Caco-2 (cell line): ENCODE measurements at regions not wholly inside any gene's neighbourhood (a gene's known extent, or its start where the extent isn't known, plus 50 kb on each side); places are given as distances from the start of the nearest gene placed in this dataset.

Experiments
- BruUV-seq: library from RNA; stranded (reverse); fragments of 400-500 nt; replicated peaks from 2 replicates; lab custom pipeline; 2021; lab: Mats Ljungman, UMichigan
- CTCF ChIA-PET: fragments of 300-600 bp; sonication (Branson Sonifier 250); formaldehyde crosslinking; loops from one replicate; lab custom pipeline; 2022; ENCODE audit warnings: antibody characterized with exemption; lab: Charles Lee
- POLR2A ChIA-PET: fragments of 300-600 bp; sonication (Branson Sonifier 250); formaldehyde crosslinking; loops from one replicate; lab custom pipeline; 2022; ENCODE audit warnings: antibody characterized with exemption; lab: Charles Lee
- DNase-seq, 2 experiments: peaks; one replicate each; pipeline versions ENCODE4 v3.0.0 to v3.0.0-alpha.2; 2020 to 2022
- H3K27me3 ChIP-seq: replicated peaks from 2 replicates; pipeline ENCODE4 v1.6.0; 2011; ENCODE audit warnings: low read length; ENCODE audit not compliant: control insufficient read depth, insufficient read depth
- H3K36me3 ChIP-seq: 2 replicates; pipeline ENCODE4 v1.5.1; 2011; ENCODE audit warnings: low read length; ENCODE audit not compliant: control insufficient read depth, insufficient read depth
- H3K4me1 ChIP-seq: fragments of 250-450 bp; sonication (Bioruptor Pico); 2 replicates; pipeline ENCODE4 v1.5.1; 2020; ENCODE audit warnings: mild to moderate bottlenecking
- H3K4me3 ChIP-seq: 2 replicates; pipeline ENCODE4 v1.5.1; 2011; ENCODE audit warnings: low read depth, mild to moderate bottlenecking, control low read depth, low read length
- H3K9me3 ChIP-seq: fragments of 250-450 bp; sonication (Bioruptor Pico); 2 replicates; pipeline ENCODE4 v1.5.1; 2020; ENCODE audit warnings: mild to moderate bottlenecking, moderate library complexity
- H3K27ac Mint-ChIP-seq: one replicate; pipeline ENCODE4 v1.8.0; 2022; ENCODE audit warnings: mixed read lengths; ENCODE audit not compliant: unreplicated experiment
- H3K27me3 Mint-ChIP-seq: one replicate; pipeline ENCODE4 v1.8.0; 2022; ENCODE audit warnings: mixed read lengths; ENCODE audit not compliant: insufficient read depth, unreplicated experiment
- H3K36me3 Mint-ChIP-seq: one replicate; pipeline ENCODE4 v1.8.0; 2022; ENCODE audit warnings: mild to moderate bottlenecking, mixed read lengths; ENCODE audit not compliant: insufficient read depth, unreplicated experiment
- H3K4me1 Mint-ChIP-seq: one replicate; pipeline ENCODE4 v1.8.0; 2022; ENCODE audit warnings: low read depth, mixed read lengths; ENCODE audit not compliant: unreplicated experiment
- H3K4me3 Mint-ChIP-seq: one replicate; pipeline ENCODE4 v1.8.0; 2022; ENCODE audit warnings: mild to moderate bottlenecking, moderate library complexity, mixed read lengths; ENCODE audit not compliant: unreplicated experiment
- H3K9me3 Mint-ChIP-seq: one replicate; pipeline ENCODE4 v1.8.0; 2022; ENCODE audit warnings: mixed read lengths; ENCODE audit not compliant: unreplicated experiment
- CTCF ChIP-seq, 2 experiments: fragments of 200-600 bp in 1 of 2; IDR thresholded peaks; 1 replicate in 1 of 2; 2 replicates in 1 of 2; pipeline versions ENCODE4 v1.5.1 to v1.8.0; 2011 to 2022; ENCODE audit warnings: antibody characterized with exemption in 1 of 2, control low read depth in 1 of 2, inconsistent platforms in 1 of 2, low read depth in 1 of 2, low read length in 1 of 2, mild to moderate bottlenecking in 1 of 2, moderate library complexity in 1 of 2; ENCODE audit not compliant: insufficient read depth in 1 of 2, severe bottlenecking in 1 of 2, unreplicated experiment in 1 of 2
- intact Hi-C: fragments of 100-400 bp; cut with micrococcal nuclease; formaldehyde crosslinking; loops from one replicate; pipeline ENCODE4 v1.10.0; 2022; ENCODE audit not compliant: unreplicated experiment

- H3K4me1 Mint-ChIP-seq: no peaks in the 10 kb centered on the region
- no peaks in the 10 kb centered on the region for H3K36me3 ChIP-seq
- no peaks in the 10 kb centered on the region for H3K27me3 Mint-ChIP-seq
- no peaks in the 10 kb centered on the region for H3K4me1 ChIP-seq
- no peaks in the 10 kb centered on the region for H3K9me3 Mint-ChIP-seq
- H3K9me3 ChIP-seq: no peaks in the 10 kb centered on the region
- no TSS peak for BruUV-seq
- no peak for DNase-seq
- intact Hi-C loops: loop anchor here (10.0 kb wide), 1 partner anchor 666 kb away; no protein-coding TSS in a partner anchor
- no peak for TF ChIP-seq CTCF (IDR thresholded peaks at IDR 0.05; ENCODE audit: insufficient read depth in 1 of 2, low read depth in 1 of 2, low read length in 1 of 2, severe bottlenecking in 1 of 2, unreplicated experiment in 1 of 2)
- no peak overlapping the region for H3K27ac Mint-ChIP-seq
- H3K27me3 ChIP-seq: no peaks in the 10 kb centered on the region
- no peak overlapping the region for H3K4me3 ChIP-seq
- ChIA-PET POLR2A (no interaction called here), CTCF (no interaction called here)
- no peaks in the 10 kb centered on the region for H3K36me3 Mint-ChIP-seq
- no peak overlapping the region for H3K4me3 Mint-ChIP-seq
Observed at GRCh38 chr4:123770884-123771283, 374.3 kb downstream of the SPRY1 start.

GRCh38 chr4:123776267-123776666 is 379.7 kb downstream of the SPRY1 start:
- H3K36me3 ChIP-seq: no peaks in the 10 kb centered on the region
- no peaks in the 10 kb centered on the region for H3K4me1 ChIP-seq
- H3K27me3 ChIP-seq: no peaks in the 10 kb centered on the region; the same call in 1 of the 2 replicates
- Mint-ChIP-seq H3K27me3 (peaks cover 2% of the 10 kb centered on the region), H3K27ac (no peak overlapping the region), H3K4me3 (no peak overlapping the region), H3K4me1 (no peaks in the 10 kb centered on the region), H3K36me3 (no peaks in the 10 kb centered on the region), H3K9me3 (no peaks in the 10 kb centered on the region)
- no TSS peak for BruUV-seq
- H3K9me3 ChIP-seq: no peaks in the 10 kb centered on the region
- no peak for TF ChIP-seq CTCF (IDR thresholded peaks at IDR 0.05; ENCODE audit: insufficient read depth in 1 of 2, low read depth in 1 of 2, low read length in 1 of 2, severe bottlenecking in 1 of 2, unreplicated experiment in 1 of 2)
- intact Hi-C loops: loop anchor here (10.0 kb wide), 1 partner anchor 671 kb away; no protein-coding TSS in a partner anchor
- no peak overlapping the region for H3K4me3 ChIP-seq
- ChIA-PET CTCF (no interaction called here), POLR2A (no interaction called here)
- no peak for DNase-seq

GRCh38 chr4:123777373-123777772 is 380.8 kb downstream of the SPRY1 start:
- Histone ChIP-seq H3K9me3 (no peaks in the 10 kb centered on the region), H3K4me3 (no peak overlapping the region), H3K36me3 (no peaks in the 10 kb centered on the region), H3K4me1 (no peaks in the 10 kb centered on the region), H3K27me3 (no peaks in the 10 kb centered on the region; the same call in 1 of the 2 replicates)
- Mint-ChIP-seq H3K36me3 (no peaks in the 10 kb centered on the region), H3K4me3 (no peak overlapping the region), H3K27me3 (peaks cover 2% of the 10 kb centered on the region), H3K4me1 (no peaks in the 10 kb centered on the region), H3K27ac (no peak overlapping the region), H3K9me3 (no peaks in the 10 kb centered on the region)
- intact Hi-C loops: loop anchor here (10.0 kb wide), 1 partner anchor 673 kb away; no protein-coding TSS in a partner anchor
- no peak for TF ChIP-seq CTCF (IDR thresholded peaks at IDR 0.05; ENCODE audit: insufficient read depth in 1 of 2, low read depth in 1 of 2, low read length in 1 of 2, severe bottlenecking in 1 of 2, unreplicated experiment in 1 of 2)
- no peak for DNase-seq
- BruUV-seq: no TSS peak
- ChIA-PET POLR2A (no interaction called here), CTCF (no interaction called here)
